MCF 10A (cell line): ENCODE measurements at regions not wholly inside any gene's neighbourhood (a gene's known extent, or its start where the extent isn't known, plus 50 kb on each side); places are given as distances from the start of the nearest gene placed in this dataset.
"Not testable (repeated sequence)": the region's sequence is repeated elsewhere in the genome, so short reads cannot be mapped to it uniquely, and the experiment has no call there.

Source experiments
- BruUV-seq: library from RNA; stranded (reverse); fragments of 400-500 nt; replicated peaks from 2 replicates; lab custom pipeline; 2021; lab: Mats Ljungman, UMichigan
- CTCF ChIA-PET: fragments of 300-600 bp; sonication (Branson Sonifier 250); formaldehyde crosslinking; extraction: SDS; loops from one replicate; lab custom pipeline; 2021; ENCODE audit warnings: antibody characterized with exemption, inconsistent platforms; lab: Yijun Ruan, JAX
- POLR2A ChIA-PET: fragments of 300-600, 350-650 bp; sonication (Branson Sonifier 250); formaldehyde crosslinking; extraction: SDS; loops from one replicate; lab custom pipeline; 2020; ENCODE audit warnings: antibody characterized with exemption, inconsistent platforms; lab: Yijun Ruan, JAX
- DNase-seq: peaks from one replicate; pipeline ENCODE4 v3.0.0-alpha.2; 2018; ENCODE audit not compliant: unreplicated experiment
- H3K27ac Mint-ChIP-seq: one replicate; pipeline ENCODE4 v1.8.0; 2022; ENCODE audit warnings: mild to moderate bottlenecking, low read depth, mixed read lengths; ENCODE audit not compliant: unreplicated experiment
- H3K27me3 Mint-ChIP-seq: one replicate; pipeline ENCODE4 v1.8.0; 2022; ENCODE audit warnings: mixed read lengths; ENCODE audit not compliant: insufficient read depth, unreplicated experiment
- H3K36me3 Mint-ChIP-seq: one replicate; pipeline ENCODE4 v1.8.0; 2022; ENCODE audit warnings: mild to moderate bottlenecking, moderate library complexity, mixed read lengths; ENCODE audit not compliant: insufficient read depth, unreplicated experiment
- H3K4me1 Mint-ChIP-seq: one replicate; pipeline ENCODE4 v1.8.0; 2022; ENCODE audit warnings: mixed read lengths; ENCODE audit not compliant: insufficient read depth, unreplicated experiment
- H3K4me3 Mint-ChIP-seq: one replicate; pipeline ENCODE4 v1.8.0; 2022; ENCODE audit warnings: mild to moderate bottlenecking, moderate library complexity, mixed read lengths; ENCODE audit not compliant: unreplicated experiment
- H3K9me3 Mint-ChIP-seq: one replicate; pipeline ENCODE4 v1.8.0; 2022; ENCODE audit warnings: mixed read lengths; ENCODE audit not compliant: unreplicated experiment
- intact Hi-C: fragments of 100-400 bp; cut with micrococcal nuclease; formaldehyde crosslinking; loops from 2 replicates; pipeline ENCODE4 v1.14.1; 2022
- TF ChIP-seq, protein P1 (sequence below): fragments of 200-600 bp; IDR thresholded peaks from one replicate; pipeline ENCODE4 v1.8.0; 2022; ENCODE audit warnings: antibody characterized with exemption, mild to moderate bottlenecking; ENCODE audit not compliant: unreplicated experiment

- H3K9me3 Mint-ChIP-seq: peaks cover 13% of the 10 kb centered on the region
- ChIA-PET CTCF (interaction anchor here (0.6 to 2.1 kb wide), 3 partner anchors 11 to 161 kb away, joined by 3 to 9 read pairs (median 5); no protein-coding TSS in a partner anchor), POLR2A (interaction anchor here (1.6 kb wide), 1 partner anchor 17 kb away, joined by 3 read pairs; no protein-coding TSS in a partner anchor)
- TF ChIP-seq, protein P1, sequence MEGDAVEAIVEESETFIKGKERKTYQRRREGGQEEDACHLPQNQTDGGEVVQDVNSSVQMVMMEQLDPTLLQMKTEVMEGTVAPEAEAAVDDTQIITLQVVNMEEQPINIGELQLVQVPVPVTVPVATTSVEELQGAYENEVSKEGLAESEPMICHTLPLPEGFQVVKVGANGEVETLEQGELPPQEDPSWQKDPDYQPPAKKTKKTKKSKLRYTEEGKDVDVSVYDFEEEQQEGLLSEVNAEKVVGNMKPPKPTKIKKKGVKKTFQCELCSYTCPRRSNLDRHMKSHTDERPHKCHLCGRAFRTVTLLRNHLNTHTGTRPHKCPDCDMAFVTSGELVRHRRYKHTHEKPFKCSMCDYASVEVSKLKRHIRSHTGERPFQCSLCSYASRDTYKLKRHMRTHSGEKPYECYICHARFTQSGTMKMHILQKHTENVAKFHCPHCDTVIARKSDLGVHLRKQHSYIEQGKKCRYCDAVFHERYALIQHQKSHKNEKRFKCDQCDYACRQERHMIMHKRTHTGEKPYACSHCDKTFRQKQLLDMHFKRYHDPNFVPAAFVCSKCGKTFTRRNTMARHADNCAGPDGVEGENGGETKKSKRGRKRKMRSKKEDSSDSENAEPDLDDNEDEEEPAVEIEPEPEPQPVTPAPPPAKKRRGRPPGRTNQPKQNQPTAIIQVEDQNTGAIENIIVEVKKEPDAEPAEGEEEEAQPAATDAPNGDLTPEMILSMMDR: no peak
- H3K4me1 Mint-ChIP-seq: peaks cover 15% of the 10 kb centered on the region
- no peak overlapping the region for H3K4me3 Mint-ChIP-seq
- no TSS peak for BruUV-seq
- no peak overlapping the region for H3K27ac Mint-ChIP-seq
- intact Hi-C loops: no loop called here
- peaks cover 5% of the 10 kb centered on the region for H3K36me3 Mint-ChIP-seq
- no peak for DNase-seq
- no peaks in the 10 kb centered on the region for H3K27me3 Mint-ChIP-seq
Observed at GRCh38 chr14:50026396-50026795, 90.0 kb downstream of the VCPKMT start.

- Mint-ChIP-seq H3K27me3 (no peaks in the 10 kb centered on the region), H3K4me1 (peaks cover 15% of the 10 kb centered on the region), H3K4me3 (no peak overlapping the region), H3K9me3 (peaks cover 13% of the 10 kb centered on the region), H3K36me3 (peaks cover 5% of the 10 kb centered on the region), H3K27ac (no peak overlapping the region)
- DNase-seq: no peak
- BruUV-seq: no TSS peak
- ChIA-PET POLR2A (interaction anchor here (0.6 to 1.2 kb wide), 2 partner anchors 26 to 152 kb away, joined by 3 to 4 read pairs; no protein-coding TSS in a partner anchor), CTCF (interaction anchor here (1.5 to 2.1 kb wide), 3 partner anchors 10 to 165 kb away, joined by 5 to 9 read pairs (median 7); no protein-coding TSS in a partner anchor)
- intact Hi-C loops: no loop called here
- TF ChIP-seq, protein P1: no peak
Observed at GRCh38 chr14:50027816-50028215, 88.6 kb downstream of the VCPKMT start.

- CTCF ChIA-PET: interaction anchor here (1.5 kb wide), 1 partner anchor 166 kb away, joined by 7 read pairs; no protein-coding TSS in a partner anchor
- Mint-ChIP-seq H3K27me3 (no peaks in the 10 kb centered on the region), H3K9me3 (peaks cover 13% of the 10 kb centered on the region), H3K36me3 (peaks cover 5% of the 10 kb centered on the region), H3K4me1 (peaks cover 11% of the 10 kb centered on the region), H3K27ac (no peak overlapping the region), H3K4me3 (no peak overlapping the region)
- DNase-seq: no peak
- POLR2A ChIA-PET: interaction anchor here (0.6 to 0.7 kb wide), 4 partner anchors 10 to 152 kb away, joined by 3 to 4 read pairs (median 3); no protein-coding TSS in a partner anchor
- no TSS peak for BruUV-seq
- intact Hi-C loops: no loop called here
- TF ChIP-seq, protein P1: no peak
Observed at GRCh38 chr14:50028458-50028857, 87.9 kb downstream of the VCPKMT start.

DNA sequence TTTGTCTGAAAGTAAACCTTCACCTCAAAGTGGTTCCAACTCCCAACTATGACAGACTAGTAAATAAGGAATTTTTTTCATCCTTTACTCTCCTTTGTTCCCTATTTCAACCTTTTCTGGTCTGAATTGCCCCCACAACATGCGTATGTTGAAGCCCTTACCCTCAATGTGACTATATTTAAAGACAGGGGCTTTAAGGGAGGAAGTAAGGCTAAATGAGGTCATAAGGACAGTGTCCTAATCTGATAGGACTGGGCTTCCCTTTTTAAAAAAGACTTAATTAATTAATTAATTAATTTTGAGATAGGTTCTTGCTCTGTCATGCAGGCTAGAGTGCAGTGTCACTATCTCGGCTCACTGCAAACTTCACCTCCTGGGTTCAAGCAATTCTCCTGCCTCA lies 86.3 kb downstream of the VCPKMT start:
- Mint-ChIP-seq H3K4me1 (peaks cover 12% of the 10 kb centered on the region), H3K36me3 (peaks cover 5% of the 10 kb centered on the region), H3K9me3 (peaks cover 13% of the 10 kb centered on the region), H3K4me3 (no peak overlapping the region), H3K27ac (no peak overlapping the region), H3K27me3 (no peaks in the 10 kb centered on the region)
- intact Hi-C loops: no loop called here
- CTCF ChIA-PET: interaction anchor here (0.8 to 0.9 kb wide), 2 partner anchors 79 to 180 kb away, joined by 4 to 6 read pairs; no protein-coding TSS in a partner anchor
- TF ChIP-seq, protein P1: no peak
- no TSS peak for BruUV-seq
- DNase-seq: no peak
- POLR2A ChIA-PET: no interaction called here

DNA sequence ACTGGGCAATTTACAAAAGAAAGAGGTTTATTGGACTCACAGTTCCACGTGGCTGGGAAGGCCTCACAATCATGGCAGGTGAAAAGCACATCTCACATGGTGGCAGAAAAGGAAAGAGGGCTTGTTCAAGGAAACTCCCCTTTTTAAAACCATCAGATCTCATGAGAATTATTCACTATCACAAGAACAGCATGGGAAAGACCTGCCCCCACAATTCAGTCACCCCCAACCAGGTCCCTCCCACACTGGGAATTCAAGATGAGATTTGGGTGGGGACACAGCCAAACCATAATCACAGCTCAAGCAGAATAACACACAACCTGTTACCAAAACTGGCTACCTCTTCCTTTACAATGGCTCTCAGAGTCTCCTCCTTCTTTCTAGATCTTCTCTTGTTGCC lies 85.5 kb downstream of the VCPKMT start:
- BruUV-seq, intact Hi-C loops, CTCF ChIA-PET: not testable (repeated sequence)

More for the DNA sequence above, 85.5 kb downstream of the VCPKMT start:
- H3K9me3 Mint-ChIP-seq, H3K27ac Mint-ChIP-seq, H3K4me3 Mint-ChIP-seq, DNase-seq, H3K4me1 Mint-ChIP-seq, H3K27me3 Mint-ChIP-seq, H3K36me3 Mint-ChIP-seq: not testable (repeated sequence)
- POLR2A ChIA-PET: interaction anchor here (1.4 kb wide), 2 partner anchors 12 to 168 kb away, joined by 3 to 4 read pairs; no protein-coding TSS in a partner anchor
